Esophagus muscularis mucosa (tissue), 4 donors: ENCODE measurements at regions not wholly inside any gene's neighbourhood (a gene's known extent, or its start where the extent isn't known, plus 50 kb on each side); places are given as distances from the start of the nearest gene placed in this dataset.

Source experiments
- DNase-seq: peaks from one replicate; pipeline ENCODE4 v3.0.0-alpha.2; 2017; ENCODE audit errors: extremely low spot score
- H3K27ac ChIP-seq, 4 donors: fragments of 200-600 bp; sonication (generic); replicated peaks in 1 of 4; 1 replicate in 3 of 4; 2 replicates in 1 of 4; pipeline ENCODE4 v1.5.1; 2016 to 2019; ENCODE audit warnings: mild to moderate bottlenecking in 1 of 4
- H3K27me3 ChIP-seq, 4 donors: fragments of 200-600 bp; sonication (generic); one replicate each; pipeline versions ENCODE4 v1.5.1 to v1.6.0; 2016 to 2019
- H3K36me3 ChIP-seq, 4 donors: fragments of 200-600 bp; sonication (generic); one replicate each; pipeline ENCODE4 v1.5.1; 2016 to 2019
- H3K4me1 ChIP-seq, 4 donors: fragments of 200-600 bp; sonication (generic); one replicate each; pipeline ENCODE4 v1.5.1; 2016 to 2019
- H3K4me3 ChIP-seq, 4 donors: fragments of 200-600 bp; sonication (generic); 1 replicate in 2 of 4; 2 replicates in 2 of 4; pipeline ENCODE4 v1.5.1; 2016 to 2019; ENCODE audit warnings: mild to moderate bottlenecking in 4 of 4, moderate library complexity in 1 of 4
- H3K9me3 ChIP-seq, 4 donors: fragments of 200-600 bp; sonication (generic); 1 replicate in 3 of 4; 2 replicates in 1 of 4; pipeline ENCODE4 v1.5.1; 2016 to 2019
- EP300 ChIP-seq: sonication (generic); formaldehyde crosslinking; IDR thresholded peaks from one replicate; pipeline ENCODE4 v1.6.1; 2017; ENCODE audit warnings: antibody characterized with exemption
- POLR2A ChIP-seq: fragments of 450-650 bp; IDR thresholded peaks from one replicate; pipeline ENCODE4 v1.6.1; 2017; ENCODE audit warnings: antibody characterized with exemption, moderate library complexity, mild to moderate bottlenecking, low read depth
- POLR2AphosphoS5 ChIP-seq, 2 donors: sonication (generic); formaldehyde crosslinking; IDR thresholded peaks; one replicate each; pipeline ENCODE4 v1.6.1; 2017; ENCODE audit warnings: antibody characterized with exemption in 2 of 2
- WGBS: methylation state at CpG from one replicate; pipeline ENCODE4 v1.1.5; 2018; 5-methylcytosine and 5-hydroxymethylcytosine counted together
- intact Hi-C: fragments of 100-400 bp; cut with DNase I; formaldehyde crosslinking; loops from one replicate; pipeline ENCODE4 v1.15.1; 2023
- TF ChIP-seq, protein P1 (sequence below), 3 experiments: fragments of 200-600 bp in 2 of 3; fragments of 450-650 bp in 1 of 3; sonication (generic) in 2 of 3; IDR thresholded peaks; one replicate each; pipeline ENCODE4 v1.5.1; 2017 to 2019; ENCODE audit warnings: antibody characterized with exemption in 3 of 3, mild to moderate bottlenecking in 2 of 3, moderate library complexity in 1 of 3

DNA sequence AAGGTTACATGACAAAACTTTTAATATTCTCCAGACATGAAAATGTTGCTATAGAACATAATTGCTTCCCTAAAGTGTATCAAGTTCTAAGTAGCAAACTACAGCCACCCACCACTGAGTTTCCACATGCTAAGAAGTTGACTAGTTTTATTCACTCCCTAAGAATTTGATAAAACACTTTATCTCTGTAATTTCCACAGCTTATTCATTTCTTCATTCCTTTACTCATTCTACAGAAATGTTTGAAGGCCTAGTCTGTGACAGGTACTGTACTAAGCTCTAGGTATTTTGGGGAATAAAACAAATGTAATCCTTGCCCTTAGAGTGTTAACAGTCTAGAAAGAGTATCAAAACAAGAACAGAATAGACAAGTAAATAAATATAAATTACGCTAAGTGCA lies 101.8 kb upstream of the DIAPH3 start:
- WGBS: 98% methylated on average over 1 of the region's 1 CpG
- intact Hi-C loops: no loop called here

DNA sequence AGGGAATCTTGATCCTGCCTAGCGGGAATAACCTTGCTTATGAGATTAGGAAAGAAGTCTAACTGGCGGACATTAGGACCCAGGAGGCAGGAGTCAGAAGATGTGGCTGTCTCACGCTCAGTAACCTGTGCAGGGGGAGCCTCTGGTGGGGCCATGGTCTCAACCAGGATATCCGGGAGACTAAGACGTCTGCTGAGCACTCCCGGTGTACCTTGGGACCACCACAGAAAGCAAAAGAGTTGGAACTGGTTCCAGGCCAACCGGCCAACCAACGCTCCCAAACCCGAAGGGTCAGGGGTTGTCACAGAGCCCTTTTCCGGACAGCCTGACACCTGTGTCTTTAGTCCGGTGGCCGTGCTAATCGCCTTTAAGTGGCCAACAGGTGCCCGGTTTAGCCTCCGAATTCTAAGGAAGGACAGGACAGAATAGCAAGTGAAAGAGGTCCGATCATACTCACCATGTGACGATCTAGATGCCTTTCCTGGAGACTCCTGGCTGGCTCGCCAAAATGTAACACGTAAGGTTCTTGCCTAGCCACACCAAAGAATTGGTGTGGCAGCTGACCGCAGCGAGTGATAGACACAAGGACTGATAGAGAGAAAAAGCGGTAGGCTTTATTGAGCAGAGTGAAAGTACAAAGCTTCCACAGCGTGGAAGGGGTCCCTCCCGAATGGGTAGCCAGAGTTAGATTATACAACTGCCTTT lies 103.9 kb upstream of the DIAPH3 start:
- no peak for DNase-seq
- 54% methylated on average over 22 of the region's 24 CpGs for WGBS

More for the DNA sequence above, 101.8 kb upstream of the DIAPH3 start:
- DNase-seq: no peak
- H3K36me3 ChIP-seq: no peaks in the 10 kb centered on the region
- TF ChIP-seq EP300: no peak
- TF ChIP-seq POLR2A: no peak
- TF ChIP-seq POLR2AphosphoS5 (IDR thresholded peaks at IDR 0.05): no peak
- TF ChIP-seq, protein P1, sequence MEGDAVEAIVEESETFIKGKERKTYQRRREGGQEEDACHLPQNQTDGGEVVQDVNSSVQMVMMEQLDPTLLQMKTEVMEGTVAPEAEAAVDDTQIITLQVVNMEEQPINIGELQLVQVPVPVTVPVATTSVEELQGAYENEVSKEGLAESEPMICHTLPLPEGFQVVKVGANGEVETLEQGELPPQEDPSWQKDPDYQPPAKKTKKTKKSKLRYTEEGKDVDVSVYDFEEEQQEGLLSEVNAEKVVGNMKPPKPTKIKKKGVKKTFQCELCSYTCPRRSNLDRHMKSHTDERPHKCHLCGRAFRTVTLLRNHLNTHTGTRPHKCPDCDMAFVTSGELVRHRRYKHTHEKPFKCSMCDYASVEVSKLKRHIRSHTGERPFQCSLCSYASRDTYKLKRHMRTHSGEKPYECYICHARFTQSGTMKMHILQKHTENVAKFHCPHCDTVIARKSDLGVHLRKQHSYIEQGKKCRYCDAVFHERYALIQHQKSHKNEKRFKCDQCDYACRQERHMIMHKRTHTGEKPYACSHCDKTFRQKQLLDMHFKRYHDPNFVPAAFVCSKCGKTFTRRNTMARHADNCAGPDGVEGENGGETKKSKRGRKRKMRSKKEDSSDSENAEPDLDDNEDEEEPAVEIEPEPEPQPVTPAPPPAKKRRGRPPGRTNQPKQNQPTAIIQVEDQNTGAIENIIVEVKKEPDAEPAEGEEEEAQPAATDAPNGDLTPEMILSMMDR (IDR thresholded peaks at IDR 0.05): no peak
- H3K27ac ChIP-seq: no peak overlapping the region
- peaks cover 0 to 5% (median 0%) of the 10 kb centered on the region in 4 donors for H3K9me3 ChIP-seq
- no peaks in the 10 kb centered on the region for H3K4me1 ChIP-seq
- no peak overlapping the region for H3K4me3 ChIP-seq
- peaks cover 0 to 4% (median 0%) of the 10 kb centered on the region in 4 donors for H3K27me3 ChIP-seq

DNA sequence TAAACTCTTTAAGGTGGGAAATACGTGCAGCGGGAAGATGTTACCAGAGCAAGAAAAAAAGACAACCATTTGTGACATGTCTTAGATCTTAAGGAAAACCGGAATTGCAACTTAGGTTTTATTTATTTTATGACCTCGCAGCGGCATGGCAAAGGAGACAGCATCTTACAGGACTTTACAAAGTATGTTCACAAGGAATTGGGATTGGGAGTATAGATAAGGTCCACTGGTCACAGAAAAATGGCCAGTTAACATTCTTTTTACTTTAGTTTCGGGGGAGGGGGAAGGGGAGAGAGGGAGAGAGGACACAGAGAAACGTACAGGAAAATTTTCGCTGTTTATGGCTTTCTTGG lies 104.5 kb upstream of the DIAPH3 start:
- Histone ChIP-seq H3K27ac (no peak overlapping the region), H3K9me3 (no peaks in the 10 kb centered on the region), H3K36me3 (no peaks in the 10 kb centered on the region), H3K4me3 (peak overlapping the region; percentile 43 to 56 (median 46)), H3K4me1 (no peaks in the 10 kb centered on the region), H3K27me3 (no peaks in the 10 kb centered on the region)
- DNase-seq: no peak
- TF ChIP-seq POLR2A: no peak
- no peak for TF ChIP-seq POLR2AphosphoS5 (IDR thresholded peaks at IDR 0.05)
- TF ChIP-seq EP300: no peak
- TF ChIP-seq, protein P1 (IDR thresholded peaks at IDR 0.05): no peak
- WGBS: 68% methylated on average over 8 of the region's 8 CpGs
- intact Hi-C loops: no loop called here

More for the DNA sequence above, 103.9 kb upstream of the DIAPH3 start:
- peak overlapping the region; percentile 43 to 56 (median 46) for H3K4me3 ChIP-seq
- no peaks in the 10 kb centered on the region for H3K36me3 ChIP-seq
- TF ChIP-seq, protein P1 (IDR thresholded peaks at IDR 0.05): no peak
- TF ChIP-seq EP300: no peak
- TF ChIP-seq POLR2AphosphoS5 (IDR thresholded peaks at IDR 0.05): no peak
- TF ChIP-seq POLR2A: no peak
- H3K9me3 ChIP-seq: peaks cover 0 to 3% (median 0%) of the 10 kb centered on the region in 4 donors
- no peaks in the 10 kb centered on the region for H3K4me1 ChIP-seq
- no peaks in the 10 kb centered on the region for H3K27me3 ChIP-seq
- intact Hi-C loops: no loop called here
- no peak overlapping the region for H3K27ac ChIP-seq

DNA sequence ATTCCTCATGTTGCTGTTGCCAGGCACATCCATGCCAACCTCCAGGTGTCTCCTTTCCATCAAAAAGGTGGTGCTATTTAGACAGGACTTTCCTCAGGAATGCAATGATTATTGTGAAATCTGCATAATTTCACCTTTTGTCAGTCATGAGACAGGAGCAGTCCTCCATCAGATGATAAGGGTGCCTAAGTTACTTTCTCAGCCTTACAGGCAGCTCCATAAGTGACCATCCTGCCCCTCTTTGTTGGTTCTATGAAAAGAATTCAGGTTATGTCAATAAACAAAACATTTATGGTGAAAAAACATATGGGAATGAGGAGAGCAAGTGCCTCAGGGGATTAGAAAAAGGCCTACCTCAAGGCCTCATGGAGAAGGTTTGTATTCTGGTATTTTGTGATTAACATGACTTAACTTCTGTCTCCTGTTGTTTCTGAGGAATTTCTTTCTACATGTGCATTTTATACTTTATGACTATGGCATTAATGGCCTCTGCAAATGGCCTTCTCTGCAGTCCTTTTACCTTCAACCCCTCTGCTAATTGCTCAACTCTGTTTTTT lies 110.3 kb upstream of the DIAPH3 start:
- no peaks in the 10 kb centered on the region for H3K27me3 ChIP-seq
- TF ChIP-seq, protein P1 (IDR thresholded peaks at IDR 0.05): no peak
- TF ChIP-seq EP300 (no peak), POLR2AphosphoS5 (IDR thresholded peaks at IDR 0.05) (no peak), POLR2A (no peak)
- no peak overlapping the region for H3K4me3 ChIP-seq
- no peak overlapping the region for H3K27ac ChIP-seq
- no peaks in the 10 kb centered on the region for H3K4me1 ChIP-seq
- no peaks in the 10 kb centered on the region for H3K9me3 ChIP-seq
- no peak for DNase-seq
- H3K36me3 ChIP-seq: no peaks in the 10 kb centered on the region
- intact Hi-C loops: no loop called here

DNA sequence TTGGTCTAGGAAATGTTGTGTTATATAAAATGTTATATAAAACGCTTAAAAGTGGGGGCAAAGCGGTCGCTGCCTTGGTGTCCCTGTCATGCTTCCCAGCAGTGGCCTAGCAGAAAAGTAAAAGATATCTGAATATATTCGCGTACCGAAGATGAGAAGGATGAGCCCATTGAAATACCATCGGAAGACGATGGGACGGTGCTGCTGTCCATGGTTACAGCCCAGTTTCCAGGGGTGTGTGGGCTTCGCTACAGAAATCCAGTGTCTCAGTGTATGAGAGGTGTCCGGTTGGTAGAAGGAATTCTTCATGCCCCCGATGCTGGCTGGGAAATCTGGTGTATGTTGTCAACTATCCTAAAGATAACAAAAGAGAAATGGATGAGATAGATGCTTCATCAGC lies 110.9 kb upstream of the DIAPH3 start:
- no peaks in the 10 kb centered on the region for H3K36me3 ChIP-seq
- 97% methylated on average over 12 of the region's 12 CpGs for WGBS
- DNase-seq: no peak
- intact Hi-C loops: no loop called here
- no peak overlapping the region for H3K27ac ChIP-seq
- no peaks in the 10 kb centered on the region for H3K9me3 ChIP-seq
- no peaks in the 10 kb centered on the region for H3K4me1 ChIP-seq
- no peak overlapping the region for H3K4me3 ChIP-seq
- TF ChIP-seq POLR2A: no peak
- no peak for TF ChIP-seq EP300
- TF ChIP-seq POLR2AphosphoS5 (IDR thresholded peaks at IDR 0.05): no peak
- TF ChIP-seq, protein P1 (IDR thresholded peaks at IDR 0.05): no peak
- no peaks in the 10 kb centered on the region for H3K27me3 ChIP-seq
